ENCODE measurements at regions not wholly inside any gene's neighbourhood (a gene's known extent, or its start where the extent isn't known, plus 50 kb on each side); places are given as distances from the start of the nearest gene placed in this dataset.

- TF ChIP-seq CTCF (IDR thresholded peaks at IDR 0.05) (no peak), POLR2A (IDR thresholded peaks at IDR 0.05) (no peak)
These were observed 68.7 kb downstream of the NEURL3 start for GRCh38 chr2:96436416-96436815.

Measured in right lobe of liver (tissue), 4 donors.